Ovary (tissue), 7 donors: ENCODE measurements at regions not wholly inside any gene's neighbourhood (a gene's known extent, or its start where the extent isn't known, plus 50 kb on each side); places are given as distances from the start of the nearest gene placed in this dataset.

ENCODE experiments used
- DNase-seq, 5 donors: peaks; one replicate each; pipeline ENCODE4 v3.0.0-alpha.2; 2019 to 2020
- H3K27ac ChIP-seq, 2 donors: fragments of 200-600 bp; one replicate each; pipeline versions ENCODE4 v1.5.1 to v1.8.0; 2019 to 2022
- H3K27me3 ChIP-seq: fragments of 200-600 bp; one replicate; pipeline ENCODE4 v1.8.0; 2022
- H3K36me3 ChIP-seq: fragments of 200-600 bp; sonication (generic); one replicate; pipeline ENCODE4 v1.5.1; 2019
- H3K4me1 ChIP-seq: one replicate; pipeline ENCODE4 v1.8.1; 2013; ENCODE audit warnings: mild to moderate bottlenecking, moderate library complexity; ENCODE audit not compliant: insufficient read depth
- H3K4me3 ChIP-seq: fragments of 200-600 bp; sonication (generic); one replicate; pipeline ENCODE4 v1.5.1; 2017
- H3K9me3 ChIP-seq, 2 donors: fragments of 200-600 bp in 1 of 2; sonication (generic) in 1 of 2; one replicate each; pipeline versions ENCODE4 v1.5.1 to v1.8.1; 2013 to 2019; ENCODE audit warnings: mild to moderate bottlenecking in 1 of 2, moderate library complexity in 1 of 2
- EP300 ChIP-seq: sonication (generic); formaldehyde crosslinking; IDR thresholded peaks from one replicate; pipeline ENCODE4 v1.6.1; 2017; ENCODE audit warnings: antibody characterized with exemption
- POLR2A ChIP-seq: fragments of 450-650 bp; IDR thresholded peaks from one replicate; pipeline ENCODE4 v1.6.1; 2017; ENCODE audit warnings: antibody characterized with exemption, mild to moderate bottlenecking, moderate library complexity
- WGBS, 3 donors: extraction: QIAGEN DNeasy Blood & Tissue Kit in 1 of 3; methylation state at CpG; one replicate each; pipeline versions ENCODE4 v1.1.5 to v1.1.7; 2013 to 2017; 5-methylcytosine and 5-hydroxymethylcytosine counted together
- intact Hi-C, 4 donors: fragments of 100-400 bp; cut with DNase I; formaldehyde crosslinking; loops; one replicate each; pipeline versions ENCODE4 v1.11.0 to v1.15.1; 2022 to 2023
- TF ChIP-seq, protein P1 (sequence below), 3 donors: fragments of 450-650 bp in 2 of 3; fragments of 200-600 bp in 1 of 3; IDR thresholded peaks; one replicate each; pipeline versions ENCODE4 v1.5.1 to v1.8.0; 2016 to 2022; ENCODE audit warnings: antibody characterized with exemption in 3 of 3, mild to moderate bottlenecking in 1 of 3
- donor health status: DM: no; HTN: no; CAD: no; lungs with moderate emphysema.
- donor health status: DM: no; HTN: no; CAD: no.
- donor health status: Bipolar disorder and iron deficiency.
- donor health status: DM: no; HTN: no; CAD: no.
- donor health status: DM: yes; HTN: yes; CAD: no.

DNA sequence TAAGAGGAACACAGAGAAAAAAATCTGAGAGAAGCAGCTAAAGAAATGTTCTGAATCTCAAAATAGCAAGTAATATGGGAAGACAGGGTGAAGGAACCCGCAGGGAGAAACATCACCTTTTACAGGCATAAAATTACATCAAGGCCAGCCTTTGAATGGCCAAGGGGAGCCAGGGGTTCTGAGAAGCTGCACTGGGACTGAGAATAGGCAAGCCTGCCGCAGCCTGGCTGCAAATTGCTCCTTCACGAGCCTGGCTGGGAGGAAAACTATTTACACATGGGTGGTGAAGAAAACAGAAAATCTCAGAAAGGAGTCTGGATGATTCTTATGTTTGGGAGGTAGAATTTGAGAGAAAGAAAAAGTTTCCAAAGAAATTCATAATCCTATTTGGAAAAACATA, 74.5 kb upstream of the QRFPR start:
- Histone ChIP-seq H3K36me3 (no peaks in the 10 kb centered on the region), H3K9me3 (no peaks in the 10 kb centered on the region), H3K4me1 (no peaks in the 10 kb centered on the region), H3K27ac (no peak overlapping the region), H3K4me3 (no peak overlapping the region), H3K27me3 (no peaks in the 10 kb centered on the region)
- TF ChIP-seq POLR2A (no peak), EP300 (no peak)
- TF ChIP-seq, protein P1, sequence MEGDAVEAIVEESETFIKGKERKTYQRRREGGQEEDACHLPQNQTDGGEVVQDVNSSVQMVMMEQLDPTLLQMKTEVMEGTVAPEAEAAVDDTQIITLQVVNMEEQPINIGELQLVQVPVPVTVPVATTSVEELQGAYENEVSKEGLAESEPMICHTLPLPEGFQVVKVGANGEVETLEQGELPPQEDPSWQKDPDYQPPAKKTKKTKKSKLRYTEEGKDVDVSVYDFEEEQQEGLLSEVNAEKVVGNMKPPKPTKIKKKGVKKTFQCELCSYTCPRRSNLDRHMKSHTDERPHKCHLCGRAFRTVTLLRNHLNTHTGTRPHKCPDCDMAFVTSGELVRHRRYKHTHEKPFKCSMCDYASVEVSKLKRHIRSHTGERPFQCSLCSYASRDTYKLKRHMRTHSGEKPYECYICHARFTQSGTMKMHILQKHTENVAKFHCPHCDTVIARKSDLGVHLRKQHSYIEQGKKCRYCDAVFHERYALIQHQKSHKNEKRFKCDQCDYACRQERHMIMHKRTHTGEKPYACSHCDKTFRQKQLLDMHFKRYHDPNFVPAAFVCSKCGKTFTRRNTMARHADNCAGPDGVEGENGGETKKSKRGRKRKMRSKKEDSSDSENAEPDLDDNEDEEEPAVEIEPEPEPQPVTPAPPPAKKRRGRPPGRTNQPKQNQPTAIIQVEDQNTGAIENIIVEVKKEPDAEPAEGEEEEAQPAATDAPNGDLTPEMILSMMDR (IDR thresholded peaks at IDR 0.05), result no peak
- intact Hi-C loops, result no loop called here
- no peak for DNase-seq
- 16 to 32% (median 18%) methylated on average over 3 of the region's 3 CpGs for WGBS, 3 donors

DNA sequence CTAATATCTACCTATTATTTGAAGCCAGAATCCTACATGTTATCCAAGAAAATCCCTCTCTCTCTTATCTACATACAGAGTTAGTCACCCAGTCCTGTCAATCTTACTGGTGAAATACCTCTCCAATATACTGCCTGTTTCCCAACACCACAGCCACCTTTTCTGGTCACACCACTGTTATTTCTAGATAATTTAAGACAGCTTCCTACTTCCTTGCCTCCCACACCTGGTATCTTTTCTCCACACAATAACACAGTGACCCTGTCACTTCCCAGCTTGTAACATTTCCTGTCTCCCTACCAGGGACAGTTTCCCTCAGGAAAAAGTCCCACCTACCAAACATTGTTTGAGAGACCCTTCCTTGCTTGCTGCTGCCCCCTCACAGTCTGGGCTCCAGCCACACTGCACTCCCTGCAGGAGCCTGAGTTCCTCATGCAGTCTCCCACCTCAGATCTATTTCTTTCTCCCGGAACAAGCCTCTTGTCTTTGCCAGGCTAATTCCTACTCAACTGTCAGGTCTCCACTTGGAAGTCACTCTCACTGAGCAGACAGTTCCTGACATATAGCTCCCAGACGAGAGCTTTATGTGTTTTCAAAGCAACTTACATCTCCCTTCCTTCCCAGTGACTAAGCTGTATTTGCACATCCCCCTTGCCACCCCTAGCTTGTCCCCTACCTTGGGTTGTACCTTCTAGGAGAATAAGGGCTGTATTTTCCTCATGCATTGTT, 73.6 kb upstream of the QRFPR start:
- intact Hi-C loops, result no loop called here
- Histone ChIP-seq H3K36me3 (no peaks in the 10 kb centered on the region), H3K4me3 (no peak overlapping the region), H3K4me1 (no peaks in the 10 kb centered on the region), H3K27ac (no peak overlapping the region), H3K9me3 (no peaks in the 10 kb centered on the region), H3K27me3 (no peaks in the 10 kb centered on the region)
- WGBS, 3 donors, result 33 to 42% (median 42%) methylated on average over 2 of the region's 2 CpGs
- no peak for DNase-seq
- no peak for TF ChIP-seq POLR2A
- TF ChIP-seq EP300, result no peak
- TF ChIP-seq, protein P1 (IDR thresholded peaks at IDR 0.05), result no peak

DNA sequence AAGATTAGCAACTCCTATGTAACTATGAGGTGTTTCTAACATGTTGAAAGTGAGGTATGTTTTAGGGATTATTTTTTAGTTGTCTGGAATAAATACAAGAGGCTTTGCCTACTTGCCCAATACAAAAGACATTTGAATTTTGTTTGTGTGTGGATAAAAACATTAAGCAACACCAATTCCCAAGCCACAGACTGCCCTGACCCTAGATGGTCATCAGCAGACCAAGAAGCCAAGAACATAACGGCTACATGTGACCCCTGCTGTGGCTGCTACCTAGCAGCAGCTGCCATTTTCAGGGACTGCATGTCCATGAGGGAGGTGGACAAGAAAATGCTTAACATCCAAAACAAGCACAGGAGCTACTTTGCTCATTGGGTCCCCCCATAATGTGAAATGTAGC, 70.5 kb upstream of the QRFPR start:
- Histone ChIP-seq H3K27ac (no peak overlapping the region), H3K4me3 (no peak overlapping the region), H3K9me3 (no peaks in the 10 kb centered on the region), H3K4me1 (no peaks in the 10 kb centered on the region), H3K27me3 (no peaks in the 10 kb centered on the region), H3K36me3 (no peaks in the 10 kb centered on the region)
- DNase-seq, result no peak
- TF ChIP-seq, protein P1 (IDR thresholded peaks at IDR 0.05), result no peak
- no peak for TF ChIP-seq EP300
- no peak for TF ChIP-seq POLR2A
- WGBS, 3 donors, result 77 to 81% (median 79%) methylated on average over 1 of the region's 1 CpG
- intact Hi-C loops, result no loop called here

DNA sequence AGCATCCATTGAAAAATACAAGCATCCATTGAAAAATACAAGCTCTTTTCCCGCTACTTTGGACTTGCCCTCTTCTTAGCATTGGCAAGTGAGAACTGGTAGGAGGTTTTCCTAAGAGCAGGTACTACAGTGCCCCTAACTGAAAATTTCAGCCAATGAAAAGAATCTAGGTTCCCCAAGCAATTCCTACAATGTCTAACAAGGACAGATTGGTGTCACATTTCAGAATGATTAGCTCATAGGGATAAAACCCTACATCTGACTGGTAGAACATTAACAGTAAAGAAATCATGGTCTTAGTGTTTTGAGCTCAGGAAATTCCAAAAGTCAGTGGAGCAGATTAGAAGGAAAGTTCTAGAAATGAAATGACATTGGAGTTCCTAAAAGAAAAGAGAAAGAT, 68.6 kb upstream of the QRFPR start:
- Histone ChIP-seq H3K27me3 (no peaks in the 10 kb centered on the region), H3K4me1 (no peaks in the 10 kb centered on the region), H3K4me3 (no peak overlapping the region), H3K27ac (no peak overlapping the region), H3K9me3 (no peaks in the 10 kb centered on the region), H3K36me3 (no peaks in the 10 kb centered on the region)
- intact Hi-C loops, result no loop called here
- no peak for DNase-seq
- TF ChIP-seq, protein P1 (IDR thresholded peaks at IDR 0.05), result no peak
- no peak for TF ChIP-seq POLR2A
- TF ChIP-seq EP300, result no peak
- WGBS, 3 donors, result 84 to 94% (median 89%) methylated on average over 1 of the region's 1 CpG
